Adrenal gland (tissue), 9 donors: ENCODE measurements at regions not wholly inside any gene's neighbourhood (a gene's known extent, or its start where the extent isn't known, plus 50 kb on each side); places are given as distances from the start of the nearest gene placed in this dataset.

Experiments used
- DNase-seq, 7 donors: peaks; one replicate each; pipeline ENCODE4 v3.0.0-alpha.2; 2019 to 2020
- H3K27ac ChIP-seq, 5 donors: fragments of 200-600 bp; sonication (generic) in 4 of 5; 1 replicate in 3 of 5; 2 replicates in 2 of 5; pipeline versions ENCODE4 v1.5.1 to v1.8.0; 2016 to 2020; ENCODE audit warnings: mild to moderate bottlenecking in 1 of 5
- H3K27me3 ChIP-seq: fragments of 200-600 bp; 2 replicates; pipeline ENCODE4 v1.8.0; 2021
- H3K36me3 ChIP-seq, 2 donors: fragments of 200-600 bp; replicated peaks in 1 of 2; 1 replicate in 1 of 2; 2 replicates in 1 of 2; pipeline versions ENCODE4 v1.5.1 to v1.8.0; 2018 to 2022
- H3K4me1 ChIP-seq, 2 donors: fragments of 200-600 bp; replicated peaks in 1 of 2; 1 replicate in 1 of 2; 2 replicates in 1 of 2; pipeline versions ENCODE4 v1.5.1 to v1.8.0; 2018 to 2021
- H3K4me3 ChIP-seq, 4 donors: fragments of 200-600 bp; sonication (generic) in 3 of 4; one replicate each; pipeline ENCODE4 v1.5.1; 2016 to 2018
- H3K9me3 ChIP-seq, 3 donors: fragments of 200-600 bp; sonication (generic) in 1 of 3; replicated peaks in 1 of 3; 1 replicate in 2 of 3; 2 replicates in 1 of 3; pipeline versions ENCODE4 v1.5.1 to v1.8.0; 2016 to 2021
- CTCF ChIP-seq, 6 experiments: fragments of 450-650 bp in 4 of 6; fragments of 200-600 bp in 2 of 6; sonication (generic) in 1 of 6; IDR thresholded peaks; 1 replicate in 5 of 6; 2 replicates in 1 of 6; pipeline versions ENCODE4 v1.5.1 to v1.8.0; 2016 to 2021; ENCODE audit warnings: antibody characterized with exemption in 6 of 6, mild to moderate bottlenecking in 2 of 6, moderate library complexity in 1 of 6
- POLR2A ChIP-seq, 2 donors: fragments of 450-650 bp; IDR thresholded peaks; one replicate each; pipeline ENCODE4 v1.6.1; 2017; ENCODE audit warnings: antibody characterized with exemption in 2 of 2, mild to moderate bottlenecking in 2 of 2, moderate library complexity in 1 of 2
- WGBS, 4 donors: extraction: QIAGEN DNeasy Blood & Tissue Kit in 2 of 4; methylation state at CpG; one replicate each; pipeline versions ENCODE4 v1.1.5 to v1.1.7; 2013 to 2017; 5-methylcytosine and 5-hydroxymethylcytosine counted together
- intact Hi-C, 2 donors: fragments of 100-400 bp; cut with DNase I; formaldehyde crosslinking; loops; one replicate each; pipeline versions ENCODE4 v1.14.1 to v1.15.0; 2022 to 2023
- donor health status: healthy with polysubstance abuse.
- donor health status: Bipolar disorder and iron deficiency.
- donor health status: DM: yes; HTN: yes; CAD: no.
- donor health status: DM: no; HTN: no; CAD: no.
- donor health status: DM: no; HTN: no; CAD: no.

GRCh38 chr5:155522540-155522939 lies 509.0 kb downstream of the KIF4B start:
- DNase-seq = no peak
- Histone ChIP-seq H3K27ac (no peak overlapping the region), H3K4me1 (no peaks in the 10 kb centered on the region), H3K9me3 (no peaks in the 10 kb centered on the region), H3K4me3 (no peak overlapping the region), H3K27me3 (no peaks in the 10 kb centered on the region), H3K36me3 (no peaks in the 10 kb centered on the region)
- 76 to 86% (median 81%) methylated on average over 1 of the region's 1 CpG for WGBS, 4 donors
- TF ChIP-seq CTCF (IDR thresholded peaks at IDR 0.05) = no peak
- no peak for TF ChIP-seq POLR2A (IDR thresholded peaks at IDR 0.05)
- intact Hi-C loops = no loop called here

- TF ChIP-seq POLR2A (IDR thresholded peaks at IDR 0.05) = no peak
- TF ChIP-seq CTCF (IDR thresholded peaks at IDR 0.05) = no peak
- Histone ChIP-seq H3K27ac (no peak overlapping the region), H3K36me3 (no peaks in the 10 kb centered on the region), H3K27me3 (no peaks in the 10 kb centered on the region), H3K9me3 (no peaks in the 10 kb centered on the region), H3K4me1 (no peaks in the 10 kb centered on the region), H3K4me3 (no peak overlapping the region)
- WGBS, 4 donors = 58 to 78% (median 65%) methylated on average over 2 of the region's 2 CpGs
- no peak for DNase-seq
- intact Hi-C loops = no loop called here
Measured at GRCh38 chr5:155529362-155529761, 515.8 kb downstream of the KIF4B start.

DNA sequence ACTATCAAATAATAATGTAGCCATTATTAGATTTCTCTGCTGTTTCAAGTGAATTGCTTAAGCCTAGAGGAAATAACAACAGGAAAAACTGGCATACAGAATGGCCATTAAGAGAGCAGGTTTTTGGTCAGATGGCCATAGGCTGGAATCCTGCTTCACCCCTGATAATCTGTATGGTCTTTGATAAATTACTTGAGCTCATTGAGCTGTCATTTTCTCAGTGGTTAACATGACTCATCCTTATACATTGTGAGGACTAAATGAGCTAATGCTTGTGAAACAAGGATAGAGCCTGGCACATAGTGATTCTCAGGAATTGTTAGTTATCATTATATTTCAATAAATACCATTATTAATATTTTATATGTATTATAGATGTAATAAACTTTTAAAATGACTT lies 516.5 kb downstream of the KIF4B start:
- DNase-seq = no peak
- H3K4me1 ChIP-seq = no peaks in the 10 kb centered on the region
- H3K36me3 ChIP-seq = no peaks in the 10 kb centered on the region
- TF ChIP-seq POLR2A (IDR thresholded peaks at IDR 0.05) (no peak), CTCF (IDR thresholded peaks at IDR 0.05) (no peak)
- H3K27ac ChIP-seq = no peak overlapping the region
- no peak overlapping the region for H3K4me3 ChIP-seq
- H3K9me3 ChIP-seq = no peaks in the 10 kb centered on the region
- no peaks in the 10 kb centered on the region for H3K27me3 ChIP-seq
- intact Hi-C loops = no loop called here

DNA sequence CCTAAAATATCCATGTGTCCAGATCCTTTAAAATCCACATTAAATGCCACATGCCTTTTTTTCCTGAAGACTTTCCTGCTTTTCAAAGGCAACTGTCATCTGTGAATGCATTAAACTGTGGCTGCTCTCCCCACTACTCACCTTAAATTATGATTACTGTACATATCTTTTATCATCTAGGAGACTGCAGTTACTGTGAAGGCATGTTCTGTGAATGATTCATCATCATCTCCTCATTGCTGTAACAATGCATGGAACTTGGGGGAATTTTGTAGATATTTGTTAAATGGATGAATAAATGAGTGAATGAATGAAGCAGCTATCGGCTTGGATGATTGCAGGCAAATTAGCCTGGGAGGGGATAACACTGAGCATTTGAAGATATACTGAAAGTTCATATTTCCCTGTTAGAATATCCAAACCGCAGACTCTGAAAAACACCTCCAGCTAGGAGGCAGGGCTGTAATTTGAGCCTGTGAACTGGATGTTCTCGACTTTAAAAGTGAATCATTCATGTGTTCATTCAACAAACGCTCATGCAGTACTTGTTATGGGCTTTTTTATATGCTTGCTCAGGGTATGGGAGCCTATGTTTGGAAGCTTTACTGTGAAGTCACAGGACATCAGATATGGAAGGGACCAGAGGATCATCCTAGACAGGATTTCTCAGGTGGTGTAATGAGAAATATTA lies 519.2 kb downstream of the KIF4B start:
- intact Hi-C loops = no loop called here
- no peaks in the 10 kb centered on the region for H3K27me3 ChIP-seq
- H3K9me3 ChIP-seq = no peaks in the 10 kb centered on the region
- H3K4me3 ChIP-seq = no peak overlapping the region
- WGBS, 4 donors = 57 to 70% (median 61%) methylated on average over 4 of the region's 4 CpGs
- TF ChIP-seq POLR2A (IDR thresholded peaks at IDR 0.05) (no peak), CTCF (IDR thresholded peaks at IDR 0.05) (no peak)
- no peaks in the 10 kb centered on the region for H3K36me3 ChIP-seq
- H3K4me1 ChIP-seq = no peaks in the 10 kb centered on the region
- no peak for DNase-seq
- H3K27ac ChIP-seq = no peak overlapping the region
